ENCODE measurements at regions not wholly inside any gene's neighbourhood (a gene's known extent, or its start where the extent isn't known, plus 50 kb on each side); places are given as distances from the start of the nearest gene placed in this dataset.

- DNase-seq: no peak
- Histone ChIP-seq H3K4me2 (ENCODE audit: low read depth, low read length, poor library complexity, severe bottlenecking) (no peak overlapping the region), H3K27me3 (ENCODE audit: low read length) (no peaks in the 10 kb centered on the region), H3K9ac (ENCODE audit: low read length) (no peak overlapping the region), H4K20me1 (ENCODE audit: insufficient read depth, low read depth, low read length) (no peaks in the 10 kb centered on the region), H3K9me2 (replicated peaks; ENCODE audit: insufficient read depth, low read length) (no peaks in the 10 kb centered on the region), H3K36me3 (ENCODE audit: insufficient read depth, low read length) (no peaks in the 10 kb centered on the region), H3K27ac (ENCODE audit: low read length) (no peak overlapping the region), H3K4me1 (ENCODE audit: low read length) (no peaks in the 10 kb centered on the region), H2AFZ (ENCODE audit: low read length) (no peak overlapping the region), H3K79me2 (ENCODE audit: low read length) (no peaks in the 10 kb centered on the region), H3K9me3 (ENCODE audit: low read length) (no peaks in the 10 kb centered on the region), H3K4me3 (ENCODE audit: low read length) (no peak overlapping the region)
These were observed 207.3 kb downstream of the HS3ST3B1 start for GRCh38 chr17:14508156-14508555.

DNA sequence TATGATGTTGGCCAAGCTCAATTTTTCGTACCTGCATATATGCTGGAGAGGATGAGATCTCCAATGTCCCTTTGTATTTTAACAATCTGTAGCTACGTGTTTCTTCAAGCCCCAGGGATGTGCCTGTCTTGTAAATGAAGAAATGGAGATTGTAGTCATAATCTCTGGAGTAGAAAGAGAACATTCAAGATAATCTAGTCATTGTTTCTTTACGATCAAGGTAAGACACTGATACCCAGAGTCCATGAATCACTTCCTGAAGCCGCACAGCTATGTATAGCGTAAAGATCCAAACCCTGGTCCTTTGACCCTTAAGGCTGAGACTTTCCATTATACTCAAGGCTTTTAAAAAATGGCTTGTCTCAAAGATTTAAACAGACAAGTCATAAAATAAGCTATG, 205.5 kb downstream of the HS3ST3B1 start:
- no peak overlapping the region for H3K27ac ChIP-seq (ENCODE audit: low read length)
- H3K27me3 ChIP-seq (ENCODE audit: low read length): no peaks in the 10 kb centered on the region
- no peaks in the 10 kb centered on the region for H3K9me2 ChIP-seq (replicated peaks; ENCODE audit: insufficient read depth, low read length)
- no peaks in the 10 kb centered on the region for H3K79me2 ChIP-seq (ENCODE audit: low read length)
- no peak overlapping the region for H3K9ac ChIP-seq (ENCODE audit: low read length)
- no peak for DNase-seq
- H4K20me1 ChIP-seq (ENCODE audit: insufficient read depth, low read depth, low read length): no peaks in the 10 kb centered on the region
- H3K4me1 ChIP-seq (ENCODE audit: low read length): no peaks in the 10 kb centered on the region
- H3K36me3 ChIP-seq (ENCODE audit: insufficient read depth, low read length): no peaks in the 10 kb centered on the region
- no peak overlapping the region for H3K4me2 ChIP-seq (ENCODE audit: low read depth, low read length, poor library complexity, severe bottlenecking)
- H2AFZ ChIP-seq (ENCODE audit: low read length): no peak overlapping the region
- H3K4me3 ChIP-seq (ENCODE audit: low read length): no peak overlapping the region
- no peaks in the 10 kb centered on the region for H3K9me3 ChIP-seq (ENCODE audit: low read length)

GRCh38 chr17:14505606-14506005, 204.7 kb downstream of the HS3ST3B1 start:
- Histone ChIP-seq H3K27me3 (ENCODE audit: low read length) (no peaks in the 10 kb centered on the region), H2AFZ (ENCODE audit: low read length) (no peak overlapping the region), H3K36me3 (ENCODE audit: insufficient read depth, low read length) (no peaks in the 10 kb centered on the region), H3K4me1 (ENCODE audit: low read length) (no peaks in the 10 kb centered on the region), H3K79me2 (ENCODE audit: low read length) (no peaks in the 10 kb centered on the region), H3K4me2 (ENCODE audit: low read depth, low read length, poor library complexity, severe bottlenecking) (no peak overlapping the region), H3K27ac (ENCODE audit: low read length) (no peak overlapping the region), H3K4me3 (ENCODE audit: low read length) (no peak overlapping the region), H3K9me2 (replicated peaks; ENCODE audit: insufficient read depth, low read length) (no peaks in the 10 kb centered on the region), H3K9me3 (ENCODE audit: low read length) (no peaks in the 10 kb centered on the region), H4K20me1 (ENCODE audit: insufficient read depth, low read depth, low read length) (no peaks in the 10 kb centered on the region), H3K9ac (ENCODE audit: low read length) (no peak overlapping the region)
- DNase-seq: no peak

GRCh38 chr17:14499976-14500375, 199.1 kb downstream of the HS3ST3B1 start:
- H3K9me2 ChIP-seq (replicated peaks; ENCODE audit: insufficient read depth, low read length): no peaks in the 10 kb centered on the region
- no peak overlapping the region for H2AFZ ChIP-seq (ENCODE audit: low read length)
- H4K20me1 ChIP-seq (ENCODE audit: insufficient read depth, low read depth, low read length): no peaks in the 10 kb centered on the region
- H3K27ac ChIP-seq (ENCODE audit: low read length): no peak overlapping the region
- DNase-seq: no peak
- H3K4me2 ChIP-seq (ENCODE audit: low read depth, low read length, poor library complexity, severe bottlenecking): no peak overlapping the region
- H3K4me3 ChIP-seq (ENCODE audit: low read length): no peak overlapping the region
- H3K4me1 ChIP-seq (ENCODE audit: low read length): no peaks in the 10 kb centered on the region
- no peaks in the 10 kb centered on the region for H3K36me3 ChIP-seq (ENCODE audit: insufficient read depth, low read length)
- no peak overlapping the region for H3K9ac ChIP-seq (ENCODE audit: low read length)
- no peaks in the 10 kb centered on the region for H3K79me2 ChIP-seq (ENCODE audit: low read length)
- no peaks in the 10 kb centered on the region for H3K9me3 ChIP-seq (ENCODE audit: low read length)
- no peaks in the 10 kb centered on the region for H3K27me3 ChIP-seq (ENCODE audit: low read length)

DNA sequence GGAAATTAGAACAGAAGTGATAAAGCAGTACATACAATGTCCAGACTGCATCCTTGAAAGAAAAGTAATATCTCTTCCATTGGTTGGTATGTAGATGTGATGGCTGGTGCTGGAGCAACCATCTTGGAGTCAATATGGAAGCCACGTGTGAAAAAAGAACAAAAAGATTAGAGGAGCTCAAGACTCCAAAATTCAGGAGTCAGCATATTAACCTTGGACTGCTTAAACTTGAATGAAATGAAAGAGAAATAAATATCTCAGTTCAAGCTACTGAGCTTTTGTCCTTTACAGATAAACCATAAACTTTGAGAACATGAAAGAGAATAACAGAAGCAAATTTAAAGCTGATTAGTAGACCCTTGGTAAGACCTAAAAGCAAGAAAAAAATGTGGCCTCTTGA, 197.9 kb downstream of the HS3ST3B1 start:
- Histone ChIP-seq H3K79me2 (ENCODE audit: low read length) (no peaks in the 10 kb centered on the region), H3K9me2 (replicated peaks; ENCODE audit: insufficient read depth, low read length) (no peaks in the 10 kb centered on the region), H3K9ac (ENCODE audit: low read length) (no peak overlapping the region), H3K36me3 (ENCODE audit: insufficient read depth, low read length) (no peaks in the 10 kb centered on the region), H3K27ac (ENCODE audit: low read length) (no peak overlapping the region), H3K9me3 (ENCODE audit: low read length) (no peaks in the 10 kb centered on the region), H3K4me1 (ENCODE audit: low read length) (no peaks in the 10 kb centered on the region), H2AFZ (ENCODE audit: low read length) (no peak overlapping the region), H3K4me3 (ENCODE audit: low read length) (no peak overlapping the region), H3K27me3 (ENCODE audit: low read length) (no peaks in the 10 kb centered on the region), H3K4me2 (ENCODE audit: low read depth, low read length, poor library complexity, severe bottlenecking) (no peak overlapping the region), H4K20me1 (ENCODE audit: insufficient read depth, low read depth, low read length) (no peaks in the 10 kb centered on the region)
- DNase-seq: no peak

GRCh38 chr17:14494161-14494560, 193.3 kb downstream of the HS3ST3B1 start:
- H3K27ac ChIP-seq (ENCODE audit: low read length): no peak overlapping the region
- H3K79me2 ChIP-seq (ENCODE audit: low read length): no peaks in the 10 kb centered on the region
- no peak overlapping the region for H3K4me2 ChIP-seq (ENCODE audit: low read depth, low read length, poor library complexity, severe bottlenecking)
- DNase-seq: no peak
- H2AFZ ChIP-seq (ENCODE audit: low read length): no peak overlapping the region
- H3K36me3 ChIP-seq (ENCODE audit: insufficient read depth, low read length): no peaks in the 10 kb centered on the region
- H3K27me3 ChIP-seq (ENCODE audit: low read length): no peaks in the 10 kb centered on the region
- no peaks in the 10 kb centered on the region for H3K9me2 ChIP-seq (replicated peaks; ENCODE audit: insufficient read depth, low read length)
- no peaks in the 10 kb centered on the region for H3K9me3 ChIP-seq (ENCODE audit: low read length)
- H3K9ac ChIP-seq (ENCODE audit: low read length): no peak overlapping the region
- H4K20me1 ChIP-seq (ENCODE audit: insufficient read depth, low read depth, low read length): no peaks in the 10 kb centered on the region
- no peaks in the 10 kb centered on the region for H3K4me1 ChIP-seq (ENCODE audit: low read length)
- H3K4me3 ChIP-seq (ENCODE audit: low read length): no peak overlapping the region

GRCh38 chr17:14489986-14490385, 189.1 kb downstream of the HS3ST3B1 start:
- no peaks in the 10 kb centered on the region for H3K9me3 ChIP-seq (ENCODE audit: low read length)
- no peaks in the 10 kb centered on the region for H3K79me2 ChIP-seq (ENCODE audit: low read length)
- H3K9me2 ChIP-seq (replicated peaks; ENCODE audit: insufficient read depth, low read length): no peaks in the 10 kb centered on the region
- no peaks in the 10 kb centered on the region for H4K20me1 ChIP-seq (ENCODE audit: insufficient read depth, low read depth, low read length)
- no peak for DNase-seq
- H3K4me3 ChIP-seq (ENCODE audit: low read length): no peak overlapping the region
- H2AFZ ChIP-seq (ENCODE audit: low read length): no peak overlapping the region
- H3K27me3 ChIP-seq (ENCODE audit: low read length): no peaks in the 10 kb centered on the region
- no peak overlapping the region for H3K9ac ChIP-seq (ENCODE audit: low read length)
- H3K27ac ChIP-seq (ENCODE audit: low read length): no peak overlapping the region
- no peaks in the 10 kb centered on the region for H3K4me1 ChIP-seq (ENCODE audit: low read length)
- H3K4me2 ChIP-seq (ENCODE audit: low read depth, low read length, poor library complexity, severe bottlenecking): no peak overlapping the region
- no peaks in the 10 kb centered on the region for H3K36me3 ChIP-seq (ENCODE audit: insufficient read depth, low read length)

DNA sequence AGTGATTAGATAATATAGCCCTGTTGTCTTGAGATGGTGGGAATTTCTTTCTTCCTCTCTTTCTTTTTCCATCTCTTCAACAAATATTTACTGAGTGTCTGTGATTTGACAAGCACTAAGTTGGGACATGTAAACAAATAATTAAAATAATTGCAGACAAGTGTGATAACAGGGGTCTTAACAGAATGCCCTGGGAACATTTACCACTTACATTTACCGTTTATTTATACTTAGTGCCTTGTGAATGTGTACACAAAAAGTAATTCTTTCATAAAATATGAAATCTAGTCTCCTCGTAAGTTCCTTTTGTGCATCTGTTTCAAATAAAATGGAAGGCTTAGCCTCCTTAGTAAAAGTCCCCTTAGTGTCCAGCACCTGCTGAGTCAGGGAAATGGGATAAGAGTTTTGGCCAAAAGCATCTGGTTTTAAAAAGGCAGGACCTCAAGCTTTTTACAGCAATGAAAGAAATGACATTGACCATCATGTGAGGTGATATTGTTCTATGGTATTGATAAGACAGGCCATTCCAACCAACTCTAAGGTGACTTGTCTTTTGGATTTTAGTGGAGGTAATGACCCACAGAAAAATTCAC, 188.2 kb downstream of the HS3ST3B1 start:
- H4K20me1 ChIP-seq (ENCODE audit: insufficient read depth, low read depth, low read length): no peaks in the 10 kb centered on the region
- H3K4me2 ChIP-seq (ENCODE audit: low read depth, low read length, poor library complexity, severe bottlenecking): no peak overlapping the region
- no peaks in the 10 kb centered on the region for H3K27me3 ChIP-seq (ENCODE audit: low read length)
- no peaks in the 10 kb centered on the region for H3K9me3 ChIP-seq (ENCODE audit: low read length)
- H3K36me3 ChIP-seq (ENCODE audit: insufficient read depth, low read length): no peaks in the 10 kb centered on the region
- no peak overlapping the region for H3K27ac ChIP-seq (ENCODE audit: low read length)
- no peak overlapping the region for H3K9ac ChIP-seq (ENCODE audit: low read length)
- H2AFZ ChIP-seq (ENCODE audit: low read length): no peak overlapping the region
- no peaks in the 10 kb centered on the region for H3K4me1 ChIP-seq (ENCODE audit: low read length)
- DNase-seq: no peak
- no peaks in the 10 kb centered on the region for H3K79me2 ChIP-seq (ENCODE audit: low read length)
- H3K4me3 ChIP-seq (ENCODE audit: low read length): no peak overlapping the region
- no peaks in the 10 kb centered on the region for H3K9me2 ChIP-seq (replicated peaks; ENCODE audit: insufficient read depth, low read length)

GRCh38 chr17:14487068-14487467, 186.2 kb downstream of the HS3ST3B1 start:
- Histone ChIP-seq H3K27ac (ENCODE audit: low read length) (no peak overlapping the region), H3K9ac (ENCODE audit: low read length) (no peak overlapping the region), H3K27me3 (ENCODE audit: low read length) (no peaks in the 10 kb centered on the region), H3K9me3 (ENCODE audit: low read length) (no peaks in the 10 kb centered on the region), H3K4me3 (ENCODE audit: low read length) (no peak overlapping the region), H4K20me1 (ENCODE audit: insufficient read depth, low read depth, low read length) (no peaks in the 10 kb centered on the region), H3K36me3 (ENCODE audit: insufficient read depth, low read length) (no peaks in the 10 kb centered on the region), H3K79me2 (ENCODE audit: low read length) (no peaks in the 10 kb centered on the region), H3K4me1 (ENCODE audit: low read length) (no peaks in the 10 kb centered on the region), H2AFZ (ENCODE audit: low read length) (no peak overlapping the region), H3K9me2 (replicated peaks; ENCODE audit: insufficient read depth, low read length) (no peaks in the 10 kb centered on the region; the same call in 1 of the 2 replicates), H3K4me2 (ENCODE audit: low read depth, low read length, poor library complexity, severe bottlenecking) (no peak overlapping the region)
- DNase-seq: no peak
